ENCODE measurements at regions not wholly inside any gene's neighbourhood (a gene's known extent, or its start where the extent isn't known, plus 50 kb on each side); places are given as distances from the start of the nearest gene placed in this dataset.

DNA sequence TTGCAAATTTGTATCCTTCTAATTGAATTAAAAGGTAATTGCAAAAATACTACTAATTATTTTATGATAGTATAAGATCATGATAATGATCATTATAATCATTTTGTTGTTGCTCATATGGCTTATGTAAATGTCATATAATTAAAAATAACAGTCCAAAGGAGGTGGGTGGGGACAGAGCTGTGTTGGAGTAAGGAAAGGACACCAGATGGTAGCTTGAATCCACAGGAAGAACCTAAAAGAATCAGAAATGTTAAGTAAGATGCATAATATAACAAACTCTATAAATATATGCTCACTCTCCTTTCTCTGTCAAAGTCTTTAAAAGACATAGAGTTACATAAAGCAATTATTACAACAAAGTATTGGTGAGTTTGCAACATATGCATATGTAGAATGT, 650.7 kb upstream of the HS6ST1 start:
- Histone ChIP-seq H3K4me3 (ENCODE audit: low read depth, low read length) (no peak overlapping the region), H3K36me3 (replicated peaks) (no peaks in the 10 kb centered on the region), H3K27me3 (replicated peaks) (no peaks in the 10 kb centered on the region), H3K27ac (no peak overlapping the region)
- in situ Hi-C loops (cut with HindIII; ENCODE audit: low pct_ligation_motif_present, low sequenced_read_pairs) = no loop called here
- DNase-seq = no peak
- TF ChIP-seq, protein P1, sequence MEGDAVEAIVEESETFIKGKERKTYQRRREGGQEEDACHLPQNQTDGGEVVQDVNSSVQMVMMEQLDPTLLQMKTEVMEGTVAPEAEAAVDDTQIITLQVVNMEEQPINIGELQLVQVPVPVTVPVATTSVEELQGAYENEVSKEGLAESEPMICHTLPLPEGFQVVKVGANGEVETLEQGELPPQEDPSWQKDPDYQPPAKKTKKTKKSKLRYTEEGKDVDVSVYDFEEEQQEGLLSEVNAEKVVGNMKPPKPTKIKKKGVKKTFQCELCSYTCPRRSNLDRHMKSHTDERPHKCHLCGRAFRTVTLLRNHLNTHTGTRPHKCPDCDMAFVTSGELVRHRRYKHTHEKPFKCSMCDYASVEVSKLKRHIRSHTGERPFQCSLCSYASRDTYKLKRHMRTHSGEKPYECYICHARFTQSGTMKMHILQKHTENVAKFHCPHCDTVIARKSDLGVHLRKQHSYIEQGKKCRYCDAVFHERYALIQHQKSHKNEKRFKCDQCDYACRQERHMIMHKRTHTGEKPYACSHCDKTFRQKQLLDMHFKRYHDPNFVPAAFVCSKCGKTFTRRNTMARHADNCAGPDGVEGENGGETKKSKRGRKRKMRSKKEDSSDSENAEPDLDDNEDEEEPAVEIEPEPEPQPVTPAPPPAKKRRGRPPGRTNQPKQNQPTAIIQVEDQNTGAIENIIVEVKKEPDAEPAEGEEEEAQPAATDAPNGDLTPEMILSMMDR (IDR thresholded peaks at IDR 0.05; ENCODE audit: low read depth, low read length, missing control alignments) = no peak

DNA sequence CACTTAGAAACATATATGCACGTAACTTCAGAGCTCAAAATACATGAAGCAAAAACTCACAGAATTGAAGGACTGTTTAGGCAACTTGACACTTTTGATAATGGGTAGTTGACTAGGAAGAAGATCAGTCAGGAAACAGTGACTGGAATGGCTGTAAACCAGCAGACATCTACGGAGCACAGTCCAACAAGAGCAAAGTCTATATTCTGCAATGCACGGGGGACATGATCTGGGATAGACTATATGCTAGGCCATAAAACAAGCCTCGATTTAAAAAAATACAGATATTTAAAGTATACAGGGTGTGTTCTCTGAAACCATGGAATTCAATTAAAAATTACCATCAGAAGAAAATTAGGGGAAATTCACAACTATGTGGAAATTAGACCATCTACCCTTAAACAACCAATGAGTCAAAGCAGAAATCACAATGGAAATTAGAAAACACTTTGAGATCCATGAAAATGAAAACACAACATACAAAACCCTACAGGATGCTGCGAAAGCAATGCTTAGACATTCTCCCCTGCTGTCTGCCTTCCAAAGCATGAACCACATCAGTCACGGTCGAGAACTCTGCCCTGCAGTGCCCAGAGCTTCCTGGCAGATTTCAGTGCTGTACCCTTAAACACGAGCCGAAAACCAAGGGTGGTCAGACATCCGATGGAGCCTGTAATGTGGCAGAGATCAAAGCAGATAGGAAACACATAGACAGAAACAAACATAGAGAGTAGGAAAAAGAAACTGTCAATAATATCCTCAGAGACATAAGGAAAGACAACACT, 651.9 kb upstream of the HS6ST1 start:
- no peaks in the 10 kb centered on the region for H3K27me3 ChIP-seq (replicated peaks)
- TF ChIP-seq, protein P1 (IDR thresholded peaks at IDR 0.05; ENCODE audit: low read depth, low read length, missing control alignments) = no peak
- H3K4me3 ChIP-seq (ENCODE audit: low read depth, low read length) = no peak overlapping the region
- no peak overlapping the region for H3K27ac ChIP-seq
- H3K36me3 ChIP-seq (replicated peaks) = no peaks in the 10 kb centered on the region
- in situ Hi-C loops (cut with HindIII; ENCODE audit: low pct_ligation_motif_present, low sequenced_read_pairs) = no loop called here
- DNase-seq = no peak

DNA sequence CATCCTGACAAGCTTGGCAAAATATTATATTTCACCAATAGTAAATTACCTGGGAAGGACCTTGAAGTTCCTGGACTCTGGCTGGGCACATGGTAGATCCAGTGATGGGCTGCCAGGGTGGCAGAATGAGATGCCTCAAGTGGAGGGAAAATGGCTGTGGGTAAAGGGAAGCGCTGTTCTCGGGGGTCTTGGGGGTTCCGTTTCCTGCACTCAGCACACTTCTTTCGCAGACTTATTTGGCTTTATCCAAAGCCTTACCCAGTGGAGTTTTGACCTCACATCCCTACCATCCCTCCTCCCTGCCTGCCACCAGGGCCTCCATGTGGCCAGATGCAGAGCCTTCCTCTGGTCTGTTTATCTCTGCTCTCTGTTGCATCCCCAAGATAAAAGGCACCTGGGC, 654.9 kb upstream of the HS6ST1 start:
- Histone ChIP-seq H3K27me3 (replicated peaks) (no peaks in the 10 kb centered on the region), H3K36me3 (replicated peaks) (no peaks in the 10 kb centered on the region), H3K27ac (no peak overlapping the region), H3K4me3 (ENCODE audit: low read depth, low read length) (no peak overlapping the region)
- TF ChIP-seq, protein P1 (IDR thresholded peaks at IDR 0.05; ENCODE audit: low read depth, low read length, missing control alignments) = no peak
- in situ Hi-C loops (cut with HindIII; ENCODE audit: low pct_ligation_motif_present, low sequenced_read_pairs) = no loop called here
- no peak for DNase-seq

DNA sequence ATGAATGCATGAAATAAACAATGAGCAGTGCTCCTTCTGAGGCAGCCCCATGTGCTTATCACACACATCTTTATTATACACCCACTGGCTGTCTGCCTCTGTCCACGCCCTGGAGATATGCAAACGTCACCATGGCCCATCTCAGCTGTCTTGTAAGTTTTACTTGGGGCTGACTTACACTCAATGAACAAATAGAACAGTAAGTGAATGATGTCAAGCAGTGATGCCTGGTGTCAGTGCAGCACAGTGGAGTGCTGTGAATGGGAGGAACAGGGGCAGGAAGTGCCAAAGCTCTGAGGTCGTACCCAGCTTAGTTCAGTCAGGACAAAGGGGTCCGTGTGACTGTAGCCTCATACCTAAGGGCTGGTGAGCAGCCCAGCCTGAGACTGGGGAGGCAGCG, 659.5 kb upstream of the HS6ST1 start:
- in situ Hi-C loops (cut with HindIII; ENCODE audit: low pct_ligation_motif_present, low sequenced_read_pairs) = no loop called here
- TF ChIP-seq, protein P1 (IDR thresholded peaks at IDR 0.05; ENCODE audit: low read depth, low read length, missing control alignments) = no peak
- H3K27ac ChIP-seq = no peak overlapping the region
- no peak for DNase-seq
- no peak overlapping the region for H3K4me3 ChIP-seq (ENCODE audit: low read depth, low read length)
- H3K36me3 ChIP-seq (replicated peaks) = no peaks in the 10 kb centered on the region
- no peaks in the 10 kb centered on the region for H3K27me3 ChIP-seq (replicated peaks)

DNA sequence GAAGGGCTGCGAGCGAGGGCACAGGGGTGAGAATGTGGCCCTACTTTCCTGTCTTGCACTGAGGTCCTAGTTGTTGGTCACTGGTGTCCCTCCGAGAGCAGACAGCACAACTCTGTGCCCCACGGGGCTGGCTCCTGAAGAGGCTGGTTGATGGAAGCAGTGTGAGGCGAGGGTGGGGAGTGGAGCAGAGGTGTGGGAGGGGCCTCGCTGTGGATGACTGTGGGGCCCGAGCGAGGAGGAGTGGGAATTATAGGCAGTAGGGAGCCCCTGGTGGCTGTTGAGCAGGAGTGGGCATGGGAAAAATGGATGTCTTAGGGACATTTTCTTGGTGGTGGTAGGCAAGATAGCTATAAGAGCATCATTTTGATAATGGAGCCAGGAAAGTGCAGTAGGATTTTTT, 660.5 kb upstream of the HS6ST1 start:
- in situ Hi-C loops (cut with HindIII; ENCODE audit: low pct_ligation_motif_present, low sequenced_read_pairs) = no loop called here
- H3K36me3 ChIP-seq (replicated peaks) = no peaks in the 10 kb centered on the region
- no peak overlapping the region for H3K27ac ChIP-seq
- no peaks in the 10 kb centered on the region for H3K27me3 ChIP-seq (replicated peaks)
- TF ChIP-seq, protein P1 (IDR thresholded peaks at IDR 0.05; ENCODE audit: low read depth, low read length, missing control alignments) = no peak
- no peak overlapping the region for H3K4me3 ChIP-seq (ENCODE audit: low read depth, low read length)
- DNase-seq = no peak

DNA sequence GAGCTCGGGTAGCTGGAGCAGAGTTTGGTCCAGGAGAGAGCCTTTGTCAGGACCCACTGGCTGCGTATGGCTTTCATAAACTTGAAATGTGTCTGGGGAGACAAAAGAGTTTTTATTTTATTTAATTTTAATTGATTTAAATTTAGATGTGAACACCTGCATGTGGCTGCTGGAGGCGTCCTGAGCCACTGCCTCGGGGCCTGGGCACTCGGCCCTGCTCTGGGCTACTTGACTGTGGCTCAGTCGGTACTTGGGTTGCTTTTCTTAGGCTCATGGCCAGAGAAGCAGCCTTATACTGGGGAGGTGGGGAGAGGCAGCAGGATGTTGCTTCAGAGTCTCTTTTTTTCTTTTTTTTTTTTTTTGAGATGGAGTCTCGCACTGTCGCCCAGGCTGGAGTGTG, 661.8 kb upstream of the HS6ST1 start:
- in situ Hi-C loops (cut with HindIII; ENCODE audit: low pct_ligation_motif_present, low sequenced_read_pairs) = no loop called here
- Histone ChIP-seq H3K27ac (no peak overlapping the region), H3K4me3 (ENCODE audit: low read depth, low read length) (no peak overlapping the region), H3K27me3 (replicated peaks) (no peaks in the 10 kb centered on the region), H3K36me3 (replicated peaks) (no peaks in the 10 kb centered on the region)
- TF ChIP-seq, protein P1 (IDR thresholded peaks at IDR 0.05; ENCODE audit: low read depth, low read length, missing control alignments) = no peak
- DNase-seq = no peak

Measured in brain microvascular endothelial cell (primary cell).